ENCODE measurements at regions not wholly inside any gene's neighbourhood (a gene's known extent, or its start where the extent isn't known, plus 50 kb on each side); places are given as distances from the start of the nearest gene placed in this dataset.

DNA sequence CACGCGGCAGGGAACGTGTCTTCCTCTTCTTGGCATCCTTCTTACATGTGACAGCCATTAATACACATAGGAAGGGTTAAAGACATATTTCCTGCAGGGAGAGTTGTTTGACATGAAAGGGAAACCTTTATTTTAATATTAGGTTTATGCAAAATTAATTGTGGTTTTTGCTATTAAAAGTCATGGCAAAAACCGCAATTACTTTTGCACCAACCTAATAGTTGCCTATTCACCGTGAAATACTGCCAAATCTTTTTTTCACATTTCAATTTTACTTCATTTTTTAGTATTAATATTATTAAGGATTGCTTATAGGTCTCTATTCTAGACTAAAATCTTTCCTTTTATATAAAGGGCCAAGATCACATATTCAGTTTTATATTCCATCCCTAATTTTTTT, 230.4 kb upstream of the PITX2 start:
- TF ChIP-seq, protein P1, sequence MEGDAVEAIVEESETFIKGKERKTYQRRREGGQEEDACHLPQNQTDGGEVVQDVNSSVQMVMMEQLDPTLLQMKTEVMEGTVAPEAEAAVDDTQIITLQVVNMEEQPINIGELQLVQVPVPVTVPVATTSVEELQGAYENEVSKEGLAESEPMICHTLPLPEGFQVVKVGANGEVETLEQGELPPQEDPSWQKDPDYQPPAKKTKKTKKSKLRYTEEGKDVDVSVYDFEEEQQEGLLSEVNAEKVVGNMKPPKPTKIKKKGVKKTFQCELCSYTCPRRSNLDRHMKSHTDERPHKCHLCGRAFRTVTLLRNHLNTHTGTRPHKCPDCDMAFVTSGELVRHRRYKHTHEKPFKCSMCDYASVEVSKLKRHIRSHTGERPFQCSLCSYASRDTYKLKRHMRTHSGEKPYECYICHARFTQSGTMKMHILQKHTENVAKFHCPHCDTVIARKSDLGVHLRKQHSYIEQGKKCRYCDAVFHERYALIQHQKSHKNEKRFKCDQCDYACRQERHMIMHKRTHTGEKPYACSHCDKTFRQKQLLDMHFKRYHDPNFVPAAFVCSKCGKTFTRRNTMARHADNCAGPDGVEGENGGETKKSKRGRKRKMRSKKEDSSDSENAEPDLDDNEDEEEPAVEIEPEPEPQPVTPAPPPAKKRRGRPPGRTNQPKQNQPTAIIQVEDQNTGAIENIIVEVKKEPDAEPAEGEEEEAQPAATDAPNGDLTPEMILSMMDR (IDR thresholded peaks at IDR 0.05): no peak
- TF ChIP-seq POLR2AphosphoS5 (IDR thresholded peaks at IDR 0.05) (no peak), POLR2A (IDR thresholded peaks at IDR 0.05) (no peak), EP300 (IDR thresholded peaks at IDR 0.05) (no peak)
- WGBS: 85% methylated on average over 5 of the region's 5 CpGs
- peaks cover 6% of the 10 kb centered on the region for H3K27me3 ChIP-seq
- H3K36me3 ChIP-seq: no peaks in the 10 kb centered on the region
- no peaks in the 10 kb centered on the region for H3K4me1 ChIP-seq
- H3K9me3 ChIP-seq: no peaks in the 10 kb centered on the region
- no peak overlapping the region for H3K27ac ChIP-seq
- no peak for DNase-seq (ENCODE audit: low spot score in 2 of 2)
- no peak overlapping the region for H3K4me3 ChIP-seq

DNA sequence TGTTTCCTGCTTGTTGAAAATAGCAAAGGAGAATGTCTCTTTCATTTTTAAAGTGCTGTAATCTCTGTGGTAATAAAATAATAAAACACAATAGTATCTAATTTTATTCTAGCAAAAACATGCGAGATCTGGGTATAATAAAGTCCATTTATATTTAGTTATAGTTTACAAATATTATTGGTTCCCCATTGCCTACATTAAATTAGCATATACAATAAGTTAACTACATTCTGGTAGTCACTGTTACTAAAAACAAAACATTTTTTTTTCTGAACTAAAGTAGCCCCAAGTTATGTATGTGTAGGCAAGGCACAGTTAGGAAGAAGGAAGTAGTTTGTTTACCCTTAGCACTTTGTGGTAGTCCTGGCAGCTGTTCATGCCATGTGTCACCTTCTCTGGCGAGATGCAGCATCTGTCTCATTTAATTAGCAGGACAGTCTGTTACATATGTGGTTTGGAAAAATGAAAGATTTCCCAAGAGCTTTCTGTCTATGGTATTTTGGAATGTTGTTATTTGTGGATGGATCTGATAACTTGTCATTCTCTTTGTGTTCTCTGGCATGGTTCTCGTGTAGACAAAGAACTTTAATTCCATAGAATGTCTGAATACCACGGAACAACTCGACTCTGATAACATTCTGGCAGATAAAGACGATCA, 231.3 kb upstream of the PITX2 start:
- Histone ChIP-seq H3K4me3 (no peak overlapping the region), H3K27ac (no peak overlapping the region), H3K36me3 (no peaks in the 10 kb centered on the region), H3K4me1 (no peaks in the 10 kb centered on the region), H3K27me3 (peaks cover 6% of the 10 kb centered on the region), H3K9me3 (no peaks in the 10 kb centered on the region)
- 56% methylated on average over 6 of the region's 6 CpGs for WGBS
- TF ChIP-seq POLR2AphosphoS5 (IDR thresholded peaks at IDR 0.05) (no peak), EP300 (IDR thresholded peaks at IDR 0.05) (no peak), POLR2A (IDR thresholded peaks at IDR 0.05) (no peak)
- TF ChIP-seq, protein P1 (IDR thresholded peaks at IDR 0.05): no peak
- DNase-seq (ENCODE audit: low spot score in 2 of 2): no peak

DNA sequence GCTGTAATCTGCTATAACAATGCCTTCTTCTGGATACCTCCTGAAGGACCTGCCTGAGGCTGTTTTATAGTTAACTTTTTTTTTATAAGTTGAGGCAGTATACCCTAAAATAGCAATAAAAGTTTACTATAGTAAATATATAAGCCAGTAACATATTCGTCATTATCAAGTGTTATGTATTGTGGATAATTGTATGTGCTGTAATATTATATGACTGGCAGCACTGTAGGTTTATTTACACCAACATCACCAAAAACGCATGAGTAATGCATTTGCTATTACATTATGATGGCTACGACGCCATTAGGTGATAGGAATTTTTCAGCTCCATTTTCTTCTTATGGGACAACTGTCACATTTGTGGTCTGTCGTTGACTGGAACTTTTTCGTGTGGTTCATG, 237.2 kb upstream of the PITX2 start:
- H3K4me1 ChIP-seq: no peaks in the 10 kb centered on the region
- TF ChIP-seq, protein P1 (IDR thresholded peaks at IDR 0.05): no peak
- no peak for TF ChIP-seq POLR2A (IDR thresholded peaks at IDR 0.05)
- no peak for TF ChIP-seq POLR2AphosphoS5 (IDR thresholded peaks at IDR 0.05)
- TF ChIP-seq EP300 (IDR thresholded peaks at IDR 0.05): no peak
- H3K4me3 ChIP-seq: no peak overlapping the region
- DNase-seq (ENCODE audit: low spot score in 2 of 2): no peak
- no peaks in the 10 kb centered on the region for H3K27me3 ChIP-seq
- 75% methylated on average over 6 of the region's 6 CpGs for WGBS
- H3K36me3 ChIP-seq: no peaks in the 10 kb centered on the region
- no peaks in the 10 kb centered on the region for H3K9me3 ChIP-seq
- no peak overlapping the region for H3K27ac ChIP-seq

DNA sequence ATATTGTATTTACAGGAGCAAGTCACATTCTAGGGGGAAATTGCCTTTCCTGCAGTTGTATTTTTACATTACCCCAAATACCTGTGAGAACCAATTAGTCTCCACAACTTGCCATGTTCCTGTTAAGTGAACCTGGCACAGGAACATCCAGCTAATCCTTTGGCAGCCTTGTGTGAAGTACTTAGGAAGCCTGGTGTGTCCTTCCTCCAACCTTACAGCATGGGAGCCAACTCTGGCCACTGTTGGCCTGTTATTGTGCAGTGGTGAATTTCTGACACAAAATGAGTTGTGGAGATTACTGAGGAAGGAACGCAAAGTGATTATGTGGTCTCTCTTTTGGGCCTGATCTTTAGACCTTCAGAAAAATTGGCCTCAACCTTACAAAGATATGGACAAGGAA, 238.0 kb upstream of the PITX2 start:
- WGBS: 95% methylated on average over 1 of the region's 1 CpG

DNA sequence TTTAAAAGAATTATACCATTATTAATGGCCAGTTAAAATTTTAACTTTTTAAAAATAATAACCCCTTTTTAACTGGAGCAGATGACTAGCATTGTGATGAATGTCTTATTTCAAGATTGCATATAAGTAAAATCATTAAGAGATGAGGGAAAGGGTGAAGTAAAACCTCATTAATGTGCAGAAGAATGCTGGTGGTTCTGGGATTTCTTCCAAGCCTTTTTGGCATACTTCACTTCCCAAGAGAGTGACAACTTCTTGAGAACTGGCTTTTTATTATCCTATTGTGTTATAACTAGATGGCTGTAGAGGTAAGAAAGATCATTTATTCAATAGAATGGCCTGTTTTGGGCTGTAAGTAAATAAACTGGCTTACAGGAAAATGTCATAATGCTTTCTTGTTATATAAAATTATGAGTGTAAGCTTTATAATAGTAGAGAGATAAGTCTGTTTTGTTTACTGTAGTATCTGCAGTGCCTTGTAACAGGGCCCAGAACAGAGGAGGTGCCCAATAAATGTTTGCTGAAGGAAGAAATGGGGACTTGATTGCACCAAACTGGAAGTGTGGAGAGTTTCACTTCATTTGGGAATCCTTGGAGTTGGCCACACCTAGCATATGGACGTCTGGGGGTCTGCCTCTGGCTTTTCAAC, 242.9 kb upstream of the PITX2 start:
- Histone ChIP-seq H3K27me3 (no peaks in the 10 kb centered on the region), H3K9me3 (no peaks in the 10 kb centered on the region), H3K4me1 (peaks cover 11% of the 10 kb centered on the region), H3K4me3 (no peak overlapping the region), H3K36me3 (no peaks in the 10 kb centered on the region), H3K27ac (no peak overlapping the region)
- WGBS: 27% methylated on average over 1 of the region's 1 CpG
- TF ChIP-seq EP300 (IDR thresholded peaks at IDR 0.05) (no peak), POLR2AphosphoS5 (IDR thresholded peaks at IDR 0.05) (no peak), POLR2A (IDR thresholded peaks at IDR 0.05) (no peak)
- TF ChIP-seq, protein P1 (IDR thresholded peaks at IDR 0.05): no peak
- no peak for DNase-seq (ENCODE audit: low spot score in 2 of 2)

More for the DNA sequence above, 238.0 kb upstream of the PITX2 start:
- Histone ChIP-seq H3K27me3 (no peaks in the 10 kb centered on the region), H3K36me3 (no peaks in the 10 kb centered on the region), H3K9me3 (no peaks in the 10 kb centered on the region), H3K27ac (no peak overlapping the region), H3K4me3 (no peak overlapping the region), H3K4me1 (no peaks in the 10 kb centered on the region)
- no peak for TF ChIP-seq POLR2AphosphoS5 (IDR thresholded peaks at IDR 0.05)
- no peak for TF ChIP-seq EP300 (IDR thresholded peaks at IDR 0.05)
- no peak for TF ChIP-seq POLR2A (IDR thresholded peaks at IDR 0.05)
- TF ChIP-seq, protein P1 (IDR thresholded peaks at IDR 0.05): no peak
- DNase-seq (ENCODE audit: low spot score in 2 of 2): no peak

Data from suprapubic skin (tissue), 4 donors.